ENCODE measurements at regions not wholly inside any gene's neighbourhood (a gene's known extent, or its start where the extent isn't known, plus 50 kb on each side); places are given as distances from the start of the nearest gene placed in this dataset.

DNA sequence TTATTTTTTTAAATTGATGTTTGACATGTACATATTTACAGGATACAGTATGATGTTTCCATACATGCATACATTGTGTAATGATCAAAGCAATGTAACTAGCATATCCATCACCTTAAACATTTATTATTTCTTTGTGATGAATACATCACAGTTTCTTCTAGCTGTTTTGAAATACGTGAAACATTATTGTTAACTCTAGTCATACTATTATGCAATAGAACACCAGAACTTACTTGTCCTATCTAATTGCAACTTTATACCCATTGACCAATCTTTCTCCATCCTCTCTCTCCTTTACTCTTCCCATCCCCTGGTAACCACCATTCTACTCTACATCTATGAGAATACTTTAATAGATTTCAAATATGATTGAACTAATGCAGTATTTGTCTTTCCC lies 1942.7 kb downstream of the PCDH9 start:
- TF ChIP-seq, protein P1, sequence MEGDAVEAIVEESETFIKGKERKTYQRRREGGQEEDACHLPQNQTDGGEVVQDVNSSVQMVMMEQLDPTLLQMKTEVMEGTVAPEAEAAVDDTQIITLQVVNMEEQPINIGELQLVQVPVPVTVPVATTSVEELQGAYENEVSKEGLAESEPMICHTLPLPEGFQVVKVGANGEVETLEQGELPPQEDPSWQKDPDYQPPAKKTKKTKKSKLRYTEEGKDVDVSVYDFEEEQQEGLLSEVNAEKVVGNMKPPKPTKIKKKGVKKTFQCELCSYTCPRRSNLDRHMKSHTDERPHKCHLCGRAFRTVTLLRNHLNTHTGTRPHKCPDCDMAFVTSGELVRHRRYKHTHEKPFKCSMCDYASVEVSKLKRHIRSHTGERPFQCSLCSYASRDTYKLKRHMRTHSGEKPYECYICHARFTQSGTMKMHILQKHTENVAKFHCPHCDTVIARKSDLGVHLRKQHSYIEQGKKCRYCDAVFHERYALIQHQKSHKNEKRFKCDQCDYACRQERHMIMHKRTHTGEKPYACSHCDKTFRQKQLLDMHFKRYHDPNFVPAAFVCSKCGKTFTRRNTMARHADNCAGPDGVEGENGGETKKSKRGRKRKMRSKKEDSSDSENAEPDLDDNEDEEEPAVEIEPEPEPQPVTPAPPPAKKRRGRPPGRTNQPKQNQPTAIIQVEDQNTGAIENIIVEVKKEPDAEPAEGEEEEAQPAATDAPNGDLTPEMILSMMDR (IDR thresholded peaks at IDR 0.05; ENCODE audit: low read depth, low read length, poor library complexity, severe bottlenecking), result no peak
- TF ChIP-seq EZH2phosphoT487 (IDR thresholded peaks at IDR 0.05; ENCODE audit: borderline replicate concordance, low read length), result no peak
